ENCODE measurements at regions not wholly inside any gene's neighbourhood (a gene's known extent, or its start where the extent isn't known, plus 50 kb on each side); places are given as distances from the start of the nearest gene placed in this dataset.

- no peak overlapping the region for H3K27ac ChIP-seq
- 62 to 83% (median 70%) methylated on average over 6 of the region's 6 CpGs for WGBS, 4 donors
- H3K4me3 ChIP-seq = no peak overlapping the region
- no peaks in the 10 kb centered on the region for H3K4me1 ChIP-seq (replicated peaks in 1 of 2)
- H3K9me3 ChIP-seq (replicated peaks in 1 of 3) = no peaks in the 10 kb centered on the region
- no peak for TF ChIP-seq CTCF (IDR thresholded peaks at IDR 0.05)
- H3K36me3 ChIP-seq (replicated peaks in 1 of 2) = no peaks in the 10 kb centered on the region
- H3K27me3 ChIP-seq = no peaks in the 10 kb centered on the region
- intact Hi-C loops (cut with DNase I) = no loop called here
- no peak for DNase-seq
Measured at GRCh38 chr12:43111608-43112007, 440.4 kb downstream of the ADAMTS20 start.

DNA sequence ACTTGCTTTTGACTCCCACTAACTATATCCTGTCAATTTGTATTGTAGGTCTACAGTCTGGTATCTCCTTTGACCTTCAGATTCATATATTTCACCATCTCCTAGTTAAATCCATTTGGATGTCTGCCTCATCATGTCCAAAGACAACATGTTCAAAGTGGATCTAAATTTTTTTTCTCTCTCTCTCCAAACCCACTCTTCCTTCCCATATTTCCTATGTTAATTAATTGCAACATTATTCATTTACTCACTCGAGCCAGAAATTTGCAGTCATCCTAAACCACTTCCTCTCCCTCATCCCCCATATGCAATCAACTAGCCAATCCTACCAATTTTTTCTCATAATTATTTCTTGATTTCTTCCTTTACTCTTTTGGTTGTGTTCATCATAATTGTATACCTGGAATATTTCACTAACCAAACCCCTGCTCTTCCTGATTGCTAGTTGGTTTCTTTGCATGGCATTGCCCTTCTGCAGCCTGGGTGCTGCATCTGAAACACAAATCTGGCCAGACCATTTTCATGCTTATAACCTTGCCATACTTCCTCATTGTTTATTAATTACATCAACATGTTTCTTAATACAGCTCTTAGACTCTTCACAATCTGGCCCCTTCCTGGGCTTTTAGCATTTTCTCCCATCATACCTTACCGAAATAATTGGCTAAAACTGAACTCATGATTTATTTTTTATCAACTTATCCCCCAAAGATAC, 442.2 kb downstream of the ADAMTS20 start:
- WGBS, 4 donors = 57 to 63% (median 59%) methylated on average over 2 of the region's 2 CpGs
- H3K4me3 ChIP-seq = no peak overlapping the region
- no peaks in the 10 kb centered on the region for H3K9me3 ChIP-seq (replicated peaks in 1 of 3)
- intact Hi-C loops (cut with DNase I) = no loop called here
- H3K27me3 ChIP-seq = no peaks in the 10 kb centered on the region
- no peak for DNase-seq
- H3K4me1 ChIP-seq (replicated peaks in 1 of 2) = no peaks in the 10 kb centered on the region
- no peak overlapping the region for H3K27ac ChIP-seq
- no peak for TF ChIP-seq POLR2A (IDR thresholded peaks at IDR 0.05)
- TF ChIP-seq CTCF (IDR thresholded peaks at IDR 0.05) = no peak
- H3K36me3 ChIP-seq (replicated peaks in 1 of 2) = no peaks in the 10 kb centered on the region

DNA sequence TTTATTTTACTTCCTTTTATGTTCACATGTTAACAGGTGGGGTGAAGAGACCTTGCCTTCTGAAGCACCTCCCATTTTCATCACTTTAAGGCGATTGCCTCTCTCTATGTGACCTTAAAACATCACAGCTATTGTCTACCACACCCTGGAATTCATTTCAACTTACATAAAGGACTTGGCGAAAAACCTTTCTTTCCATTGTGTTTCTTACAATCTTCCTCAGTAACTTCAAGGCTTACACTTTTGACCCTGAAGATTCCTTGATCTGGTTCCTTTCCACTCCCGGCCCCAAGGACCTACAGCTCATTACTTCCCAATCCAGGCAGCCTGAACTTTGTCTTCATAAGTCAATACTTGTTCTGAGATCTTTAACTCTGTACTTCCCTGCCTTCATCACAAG, 443.3 kb downstream of the ADAMTS20 start:
- H3K27ac ChIP-seq = no peak overlapping the region
- WGBS, 4 donors = 49 to 67% (median 55%) methylated on average over 3 of the region's 3 CpGs
- no peaks in the 10 kb centered on the region for H3K27me3 ChIP-seq
- no peak for DNase-seq
- no peaks in the 10 kb centered on the region for H3K9me3 ChIP-seq (replicated peaks in 1 of 3)
- TF ChIP-seq CTCF (IDR thresholded peaks at IDR 0.05) (no peak), POLR2A (IDR thresholded peaks at IDR 0.05) (no peak)
- intact Hi-C loops (cut with DNase I) = no loop called here
- H3K36me3 ChIP-seq (replicated peaks in 1 of 2) = no peaks in the 10 kb centered on the region
- H3K4me3 ChIP-seq = no peak overlapping the region
- no peaks in the 10 kb centered on the region for H3K4me1 ChIP-seq (replicated peaks in 1 of 2)

DNA sequence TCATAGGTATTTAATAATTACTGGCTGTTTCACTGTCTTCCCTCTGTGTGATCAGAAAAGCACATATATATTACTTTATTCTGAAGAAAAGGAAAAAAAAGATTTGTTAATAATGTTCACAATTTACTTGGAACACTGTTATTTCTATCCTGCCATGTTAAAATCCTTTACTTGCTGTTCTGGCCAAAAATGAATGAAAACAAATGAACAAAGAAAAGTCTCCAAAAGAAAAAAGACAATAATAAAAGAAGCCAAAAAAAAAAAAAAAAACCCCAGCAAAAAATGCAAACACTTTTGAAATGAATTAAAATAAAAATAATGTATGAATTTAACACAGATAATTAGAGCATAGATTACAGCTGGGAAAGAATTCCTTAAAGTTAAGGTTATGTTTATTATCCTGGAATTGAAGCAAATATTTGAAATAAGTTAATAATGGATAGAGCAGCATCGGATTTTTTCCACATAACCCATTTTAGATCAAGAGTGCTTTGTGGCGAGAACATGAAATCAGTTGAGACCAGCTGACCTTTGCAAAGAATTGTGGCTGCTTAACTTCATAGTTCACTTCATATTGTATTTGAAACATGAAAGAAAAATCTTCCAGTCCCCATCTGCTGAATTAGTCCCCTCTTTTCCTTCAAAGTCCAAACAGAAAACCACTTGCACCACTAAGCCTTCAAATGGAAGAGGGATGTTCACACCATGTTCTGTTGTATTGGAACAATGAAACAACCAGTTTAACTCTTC, 444.8 kb downstream of the ADAMTS20 start:
- Histone ChIP-seq H3K9me3 (replicated peaks in 1 of 3) (no peaks in the 10 kb centered on the region), H3K27me3 (no peaks in the 10 kb centered on the region), H3K4me1 (replicated peaks in 1 of 2) (no peaks in the 10 kb centered on the region), H3K36me3 (replicated peaks in 1 of 2) (no peaks in the 10 kb centered on the region), H3K27ac (no peak overlapping the region), H3K4me3 (no peak overlapping the region)
- intact Hi-C loops (cut with DNase I) = no loop called here
- no peak for DNase-seq
- no peak for TF ChIP-seq POLR2A (IDR thresholded peaks at IDR 0.05)
- no peak for TF ChIP-seq CTCF (IDR thresholded peaks at IDR 0.05)
- WGBS, 4 donors = 68 to 77% (median 75%) methylated on average over 2 of the region's 2 CpGs

All from adrenal gland (tissue), 9 donors.